Heart right ventricle (tissue), 16 donors: ENCODE measurements at regions not wholly inside any gene's neighbourhood (a gene's known extent, or its start where the extent isn't known, plus 50 kb on each side); places are given as distances from the start of the nearest gene placed in this dataset.
A peak's percentile ranks its signal among the peaks of the same experiment; 100 is the strongest.

Experiments used
- ATAC-seq, 8 donors: fragments of 200-7000 bp; cut with Tn5 transposase; one replicate each; pipeline ENCODE4 v1.9.1; 2020; ENCODE audit warnings: mild to moderate bottlenecking in 8 of 8, moderate library complexity in 8 of 8, moderate number of reproducible peaks in 1 of 8
- DNase-seq, 2 donors: peaks; one replicate each; pipeline ENCODE4 v3.0.0-alpha.2; 2020
- H3K27ac ChIP-seq, 10 donors: fragments of 200-600 bp; sonication (generic) in 2 of 10; one replicate each; pipeline versions ENCODE4 v1.5.0 to v1.8.0; 2020 to 2022; ENCODE audit warnings: mild to moderate bottlenecking in 3 of 10
- H3K27me3 ChIP-seq, 7 donors: fragments of 200-600 bp; one replicate each; pipeline ENCODE4 v1.8.0; 2021 to 2022; ENCODE audit warnings: mild to moderate bottlenecking in 2 of 7
- H3K36me3 ChIP-seq, 9 donors: fragments of 200-600 bp; sonication (generic) in 1 of 9; one replicate each; pipeline versions ENCODE4 v1.5.0 to v1.8.0; 2020 to 2022; ENCODE audit warnings: mild to moderate bottlenecking in 2 of 9
- H3K4me1 ChIP-seq, 9 donors: fragments of 200-600 bp; sonication (generic) in 1 of 9; one replicate each; pipeline versions ENCODE4 v1.5.0 to v1.8.0; 2020 to 2022; ENCODE audit warnings: mild to moderate bottlenecking in 4 of 9
- H3K4me3 ChIP-seq, 10 donors: fragments of 200-600 bp; sonication (generic) in 2 of 10; one replicate each; pipeline versions ENCODE4 v1.5.0 to v1.8.0; 2020 to 2022; ENCODE audit warnings: mild to moderate bottlenecking in 7 of 10, moderate library complexity in 2 of 10
- H3K9me3 ChIP-seq, 11 donors: fragments of 200-600 bp in 10 of 11; sonication (generic) in 2 of 11; one replicate each; pipeline versions ENCODE4 v1.5.0 to v1.8.0; 2013 to 2022; ENCODE audit warnings: mild to moderate bottlenecking in 2 of 11, control low read depth in 1 of 11, moderate library complexity in 1 of 11
- WGBS, 2 donors: extraction: QIAGEN DNeasy Blood & Tissue Kit; methylation state at CpG; one replicate each; pipeline ENCODE4 v1.1.7; 2013; ENCODE audit warnings: inconsistent platforms in 1 of 2; 5-methylcytosine and 5-hydroxymethylcytosine counted together
- intact Hi-C, 10 donors: fragments of 100-400 bp; cut with DNase I; formaldehyde crosslinking; loops; one replicate each; pipeline versions ENCODE4 v1.11.1 to v1.14.2; 2022
- TF ChIP-seq, protein P1 (sequence below), 9 donors: fragments of 200-600 bp; sonication (generic) in 2 of 9; IDR thresholded peaks; one replicate each; pipeline versions ENCODE4 v1.5.0 to v1.8.0; 2021 to 2022; ENCODE audit warnings: antibody characterized with exemption in 9 of 9, mild to moderate bottlenecking in 5 of 9, moderate library complexity in 1 of 9
- donor health status: Arrhythmogenic right ventricular cardiomyopathy.
- donor health status: ischemic (EF 13 %, LVEDD 7.1; RV severe dilation, severe dysfunction).
- donor health status: healthy with polysubstance abuse.
- donor health status: DM: no; HTN: yes; CAD: no.
- donor health status: DM: no; HTN: no; CAD: no.
- donor health status: ischemic (EF 25% LVEDD 6.9; RV normal size, moderate dysfunction).
- donor health status: ischemic (EF 25% LVEDD 5.7; RV mildly dilated, moderate dysfunction).
- donor health status: healthy.
- donor health status: DM: yes; HTN: yes; CAD: no.
- donor health status: Ischemic cardiomyopathy.
- donor health status: ischemic (EF 35%, LVEDD 5.7; RV mildly dilated, moderate dysfunction).
- donor health status: nonischemic (EF 11% LVEDD 7.7; RV severe dilation, severe dysfunction).
- donor health status: DM: yes; HTN: yes; CAD: no.
- donor health status: PGD.
- donor health status: ischemic (EF 29% LVEDD 5.4; RV normal size, mild dysfunction).
- donor health status: nonischemic (EF 23%, LVEDD 6.1; RV moderate dilation, normal function).

GRCh38 chr2:242030858-242031257 is 161.3 kb downstream of the RTP5 start:
- WGBS, 2 donors, result 76 to 83% methylated on average over 12 of the region's 12 CpGs

GRCh38 chr2:242031481-242032019 is 162.0 kb downstream of the RTP5 start:
- DNase-seq (no peak), ATAC-seq (no peak)
- H3K36me3 ChIP-seq, result no peaks in the 10 kb centered on the region
- TF ChIP-seq, protein P1, sequence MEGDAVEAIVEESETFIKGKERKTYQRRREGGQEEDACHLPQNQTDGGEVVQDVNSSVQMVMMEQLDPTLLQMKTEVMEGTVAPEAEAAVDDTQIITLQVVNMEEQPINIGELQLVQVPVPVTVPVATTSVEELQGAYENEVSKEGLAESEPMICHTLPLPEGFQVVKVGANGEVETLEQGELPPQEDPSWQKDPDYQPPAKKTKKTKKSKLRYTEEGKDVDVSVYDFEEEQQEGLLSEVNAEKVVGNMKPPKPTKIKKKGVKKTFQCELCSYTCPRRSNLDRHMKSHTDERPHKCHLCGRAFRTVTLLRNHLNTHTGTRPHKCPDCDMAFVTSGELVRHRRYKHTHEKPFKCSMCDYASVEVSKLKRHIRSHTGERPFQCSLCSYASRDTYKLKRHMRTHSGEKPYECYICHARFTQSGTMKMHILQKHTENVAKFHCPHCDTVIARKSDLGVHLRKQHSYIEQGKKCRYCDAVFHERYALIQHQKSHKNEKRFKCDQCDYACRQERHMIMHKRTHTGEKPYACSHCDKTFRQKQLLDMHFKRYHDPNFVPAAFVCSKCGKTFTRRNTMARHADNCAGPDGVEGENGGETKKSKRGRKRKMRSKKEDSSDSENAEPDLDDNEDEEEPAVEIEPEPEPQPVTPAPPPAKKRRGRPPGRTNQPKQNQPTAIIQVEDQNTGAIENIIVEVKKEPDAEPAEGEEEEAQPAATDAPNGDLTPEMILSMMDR (IDR thresholded peaks at IDR 0.05), result no peak
- 79 to 80% methylated on average over 20 of the region's 20 CpGs for WGBS, 2 donors
- peaks cover 0 to 64% (median 26%) of the 10 kb centered on the region in 7 donors for H3K27me3 ChIP-seq
- H3K4me1 ChIP-seq, result no peaks in the 10 kb centered on the region
- H3K27ac ChIP-seq, result no peak overlapping the region
- H3K9me3 ChIP-seq, result no peaks in the 10 kb centered on the region
- H3K4me3 ChIP-seq, result no peak overlapping the region
- intact Hi-C loops, result no loop called here

More at GRCh38 chr2:242030858-242031257, 161.3 kb downstream of the RTP5 start:
- TF ChIP-seq, protein P1 (IDR thresholded peaks at IDR 0.05), result no peak
- Histone ChIP-seq H3K9me3 (no peaks in the 10 kb centered on the region), H3K27me3 (peaks cover 0 to 64% (median 30%) of the 10 kb centered on the region in 7 donors), H3K36me3 (no peaks in the 10 kb centered on the region), H3K27ac (no peak overlapping the region), H3K4me1 (no peaks in the 10 kb centered on the region), H3K4me3 (no peak overlapping the region)
- no peak for DNase-seq
- intact Hi-C loops, result no loop called here
- no peak for ATAC-seq

GRCh38 chr2:242032780-242033656 is 163.5 kb downstream of the RTP5 start:
- WGBS, 2 donors, result 74 to 76% methylated on average over 20 of the region's 20 CpGs
- TF ChIP-seq, protein P1 (IDR thresholded peaks at IDR 0.05), result no peak
- Histone ChIP-seq H3K4me1 (no peaks in the 10 kb centered on the region), H3K27ac (no peak overlapping the region), H3K27me3 (peaks cover 0 to 68% (median 17%) of the 10 kb centered on the region in 7 donors), H3K9me3 (no peaks in the 10 kb centered on the region), H3K4me3 (no peak overlapping the region), H3K36me3 (no peaks in the 10 kb centered on the region)
- DNase-seq, result no peak
- peak in 1 of 8 donors; percentile 26 for ATAC-seq
- intact Hi-C loops, result no loop called here

DNA sequence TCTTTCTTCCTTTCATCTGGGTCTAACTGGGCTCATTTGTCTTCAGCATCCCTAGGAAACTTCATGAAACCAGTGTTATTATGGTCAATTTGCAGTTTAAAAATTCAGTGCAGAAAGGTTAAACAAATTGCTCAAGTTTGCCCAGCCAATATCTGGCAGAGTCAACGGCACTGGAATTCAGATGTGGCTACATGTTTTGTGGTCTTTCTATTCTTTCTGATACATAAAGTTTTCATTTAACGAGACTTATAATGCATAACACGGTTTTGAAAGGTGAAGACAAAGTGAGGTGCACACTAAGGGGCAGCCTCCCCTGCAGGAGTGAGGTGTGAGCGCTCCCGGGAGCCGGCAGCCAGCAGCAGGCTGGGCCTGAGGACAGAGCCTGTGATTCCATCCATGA is 164.6 kb downstream of the RTP5 start:
- WGBS, 2 donors, result 68 to 75% methylated on average over 6 of the region's 6 CpGs
- H3K4me3 ChIP-seq, result no peak overlapping the region
- no peaks in the 10 kb centered on the region for H3K4me1 ChIP-seq
- no peak overlapping the region for H3K27ac ChIP-seq
- H3K36me3 ChIP-seq, result no peaks in the 10 kb centered on the region
- no peaks in the 10 kb centered on the region for H3K9me3 ChIP-seq
- DNase-seq (no peak), ATAC-seq (no peak)
- TF ChIP-seq, protein P1 (IDR thresholded peaks at IDR 0.05), result no peak
- H3K27me3 ChIP-seq, result peaks cover 0 to 64% (median 23%) of the 10 kb centered on the region in 7 donors
- intact Hi-C loops, result no loop called here
